Stimulated activated CD4-positive, alpha-beta T cell treated with anti-CD3 and anti-CD28 coated beads, Interleukin-15, amount 100 ng/mL, for 48 hours (primary cell): ENCODE measurements at regions not wholly inside any gene's neighbourhood (a gene's known extent, or its start where the extent isn't known, plus 50 kb on each side); places are given as distances from the start of the nearest gene placed in this dataset.
"Not testable (repeated sequence)": the region's sequence is repeated elsewhere in the genome, so short reads cannot be mapped to it uniquely, and the experiment has no call there.

ENCODE experiments used
- DNase-seq, 2 donors: peaks; one replicate each; pipeline ENCODE4 v3.0.0-alpha.2; 2020; ENCODE audit warnings: low read depth in 2 of 2

GRCh38 chrX:3842822-3843521, 129.5 kb upstream of the PRKX start:
- peak; percentile 2 to 36 for DNase-seq

GRCh38 chrX:3838754-3839153, 125.3 kb upstream of the PRKX start:
- not testable (repeated sequence) for DNase-seq

DNA sequence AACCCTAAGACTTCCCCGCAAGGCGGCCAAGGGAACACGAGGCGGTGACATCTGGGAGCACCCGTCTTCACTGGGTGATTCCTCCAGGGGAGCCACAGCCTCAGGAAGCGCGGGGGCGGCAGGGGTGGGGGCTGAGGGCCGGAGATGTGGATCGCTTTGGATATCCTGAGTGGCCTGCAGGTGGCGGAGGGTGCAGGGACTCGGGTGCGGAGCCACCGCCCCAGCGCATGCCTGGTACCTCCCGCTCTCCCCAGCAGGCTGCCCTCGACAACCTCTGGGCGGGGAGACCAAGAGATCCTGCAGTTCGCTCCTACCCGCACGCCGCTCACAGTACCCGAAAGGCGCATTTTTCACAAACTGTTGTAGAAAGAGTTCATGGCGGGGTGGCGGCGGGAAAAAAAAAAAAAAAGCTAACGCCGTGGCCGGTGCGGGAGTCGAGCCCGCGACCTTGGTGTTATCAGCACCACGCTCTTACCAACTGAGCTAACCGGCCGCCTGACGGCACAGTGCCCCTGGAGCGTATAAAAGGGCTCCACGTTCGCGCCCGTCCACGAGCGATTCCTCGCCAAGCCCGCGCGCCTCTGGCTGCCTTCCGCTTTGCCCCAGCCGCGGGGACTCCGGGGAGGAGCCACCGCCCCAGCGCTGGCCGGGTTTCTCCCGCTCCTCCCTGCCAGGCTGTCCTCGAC, 124.7 kb upstream of the PRKX start:
- not testable (repeated sequence) for DNase-seq

GRCh38 chrX:3837211-3837610, 123.8 kb upstream of the PRKX start:
- not testable (repeated sequence) for DNase-seq

DNA sequence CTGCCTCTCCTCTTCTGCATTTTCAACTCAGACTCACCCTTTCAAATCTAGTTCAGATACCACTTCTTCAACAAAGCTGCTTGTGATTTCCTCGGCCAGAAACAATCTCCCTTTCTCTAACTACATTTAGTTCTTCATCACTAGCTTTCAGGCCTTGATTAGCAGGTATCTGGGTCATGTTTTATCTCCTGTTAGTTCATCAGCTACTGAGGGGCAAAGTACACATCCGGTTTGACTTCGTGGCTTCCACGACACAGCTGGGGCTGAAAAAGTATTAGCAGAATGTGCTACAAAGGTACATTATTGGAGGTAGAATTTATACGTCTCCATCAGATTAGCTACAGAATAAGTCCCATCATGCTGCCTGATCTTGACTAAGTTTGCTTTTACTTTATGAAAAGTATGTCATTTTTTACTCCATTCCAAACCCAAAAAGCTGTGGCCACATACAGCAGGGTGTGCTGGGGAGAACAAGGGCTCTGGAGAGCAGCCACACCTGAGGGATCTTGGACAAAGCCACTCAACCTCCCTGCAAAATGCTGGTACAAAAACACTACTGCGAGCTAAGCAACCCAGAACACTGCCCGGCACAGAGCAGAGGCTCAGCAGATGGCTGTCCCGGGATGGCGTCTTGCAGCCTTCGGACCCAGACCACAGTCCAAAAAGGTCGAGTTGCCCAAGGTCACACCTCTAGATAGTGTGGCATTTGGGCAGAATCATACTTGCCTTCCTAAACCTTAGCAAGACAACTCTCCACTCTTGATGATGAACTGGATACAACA, 120.5 kb upstream of the PRKX start:
- not testable (repeated sequence) for DNase-seq

DNA sequence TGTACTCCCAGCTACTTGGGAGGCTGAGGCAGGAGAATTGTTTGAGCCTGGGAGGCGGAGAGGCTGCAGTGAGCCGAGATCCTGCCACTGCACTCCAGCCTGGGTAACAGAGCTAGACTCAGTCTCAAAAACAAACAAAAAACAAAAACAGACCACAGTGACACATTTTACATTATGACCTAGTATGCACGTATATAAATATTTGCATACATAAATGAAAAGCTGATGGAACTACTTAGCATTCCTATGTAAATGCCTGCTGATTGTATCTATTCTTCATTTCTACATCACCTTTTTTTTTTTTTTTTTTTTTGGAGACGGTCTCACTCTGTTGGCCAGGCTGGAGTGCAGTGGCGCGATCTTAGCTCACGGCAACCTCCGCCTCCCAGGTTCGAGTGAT, 116.6 kb upstream of the PRKX start:
- DNase-seq = not testable (repeated sequence)

GRCh38 chrX:3829041-3829531, 115.6 kb upstream of the PRKX start:
- DNase-seq = not testable (repeated sequence)

DNA sequence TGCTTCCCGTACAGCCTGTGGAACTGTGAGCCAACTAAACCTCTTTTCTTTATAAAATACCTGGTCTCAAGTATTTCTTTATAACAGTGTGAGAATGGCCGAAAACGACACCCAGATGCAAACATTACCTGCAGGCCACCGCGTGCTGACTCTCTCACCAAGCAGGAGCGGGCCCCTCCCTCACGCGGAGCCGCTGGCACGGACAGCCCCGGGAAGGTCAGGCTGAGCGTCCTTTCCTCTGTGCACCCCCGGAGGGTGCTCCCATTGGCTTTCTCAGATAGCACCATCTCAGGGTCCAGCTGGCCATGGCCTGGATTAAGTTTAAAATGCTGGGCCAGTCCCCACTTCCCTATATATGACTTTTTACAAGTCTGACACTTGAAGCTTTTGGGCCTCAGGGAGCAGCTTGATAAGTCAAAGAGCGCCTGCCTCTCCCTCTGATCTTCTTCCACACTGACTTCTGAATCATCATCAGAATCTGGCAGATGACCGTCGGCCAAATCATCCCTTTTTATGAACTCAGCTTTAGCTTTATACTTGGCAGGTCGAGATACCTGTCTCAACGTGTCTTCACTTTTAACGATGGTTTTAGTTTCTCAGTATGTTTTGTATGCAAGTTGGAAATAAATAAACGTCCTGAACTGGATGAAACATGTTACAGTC, 115.1 kb upstream of the PRKX start:
- not testable (repeated sequence) for DNase-seq

DNA sequence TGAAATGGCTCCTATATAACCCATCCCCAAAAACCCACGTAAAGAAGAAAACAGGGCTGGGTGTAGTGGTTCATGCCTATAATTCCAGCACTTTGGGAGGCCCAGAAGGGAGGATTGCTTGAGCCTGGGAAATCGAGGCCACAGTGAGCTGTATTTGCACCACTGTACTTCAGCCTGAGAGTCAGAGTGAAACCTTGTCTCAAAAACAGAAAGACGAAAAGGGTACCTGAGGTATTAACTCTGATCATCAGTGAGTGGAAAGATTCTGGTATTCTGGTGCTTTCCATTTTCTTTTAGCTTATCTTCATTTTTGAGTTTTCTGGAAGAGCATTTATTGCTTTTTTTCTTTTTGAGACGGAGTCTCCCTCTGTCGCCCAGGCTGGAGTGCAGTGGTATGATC, 110.6 kb upstream of the PRKX start:
- DNase-seq = not testable (repeated sequence)

DNA sequence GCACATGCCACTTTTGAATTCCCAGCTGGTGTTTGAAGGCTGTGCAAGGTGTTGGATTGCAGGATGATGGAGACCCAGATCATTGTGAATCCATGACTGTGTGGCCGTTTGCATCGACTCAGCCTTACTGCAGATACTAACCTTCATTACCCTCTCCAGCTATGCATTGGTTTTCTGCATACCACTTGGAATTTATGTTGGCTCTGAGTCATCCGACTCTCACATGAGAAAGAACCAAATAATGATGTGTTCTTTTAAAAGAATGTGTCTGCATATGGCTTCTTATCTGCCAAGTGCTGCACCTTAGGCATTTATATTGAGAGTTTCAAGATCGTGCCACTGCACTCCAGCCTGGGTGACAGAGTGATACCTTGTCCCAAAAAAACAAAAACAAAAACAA, 106.7 kb upstream of the PRKX start:
- DNase-seq = no peak

DNA sequence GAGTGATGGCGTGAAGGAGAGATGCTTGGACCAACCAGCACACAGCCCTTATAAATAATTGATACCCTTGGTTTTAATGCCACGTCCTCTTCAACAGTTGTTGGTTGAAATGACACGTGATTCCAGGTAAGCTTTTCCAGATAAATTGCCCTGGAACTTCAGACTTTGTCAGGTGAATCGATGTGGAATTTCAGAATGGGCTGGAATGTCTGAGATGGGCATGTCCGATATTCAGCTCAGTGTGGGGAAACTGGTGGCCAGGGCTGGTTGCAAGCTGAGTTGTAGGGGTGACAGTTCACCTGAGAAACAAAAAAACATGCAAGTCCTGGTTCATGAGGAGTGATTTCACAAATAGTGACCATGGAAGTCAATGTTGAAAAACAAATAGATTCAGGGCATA, 104.0 kb upstream of the PRKX start:
- not testable (repeated sequence) for DNase-seq

- peak in 1 of 2 donors; percentile 23 for DNase-seq
Observed at GRCh38 chrX:3815896-3816664, 102.6 kb upstream of the PRKX start.

GRCh38 chrX:3811331-3812311, 98.2 kb upstream of the PRKX start:
- peak in 1 of 2 donors; percentile 21 for DNase-seq

GRCh38 chrX:3807906-3808305, 94.5 kb upstream of the PRKX start:
- DNase-seq = no peak

- no peak for DNase-seq
Observed at GRCh38 chrX:3806630-3807029, 93.2 kb upstream of the PRKX start.

- DNase-seq = no peak
Observed at GRCh38 chrX:3803713-3804112, 90.3 kb upstream of the PRKX start.

- no peak for DNase-seq
Observed at GRCh38 chrX:3803305-3803704, 89.9 kb upstream of the PRKX start.

DNA sequence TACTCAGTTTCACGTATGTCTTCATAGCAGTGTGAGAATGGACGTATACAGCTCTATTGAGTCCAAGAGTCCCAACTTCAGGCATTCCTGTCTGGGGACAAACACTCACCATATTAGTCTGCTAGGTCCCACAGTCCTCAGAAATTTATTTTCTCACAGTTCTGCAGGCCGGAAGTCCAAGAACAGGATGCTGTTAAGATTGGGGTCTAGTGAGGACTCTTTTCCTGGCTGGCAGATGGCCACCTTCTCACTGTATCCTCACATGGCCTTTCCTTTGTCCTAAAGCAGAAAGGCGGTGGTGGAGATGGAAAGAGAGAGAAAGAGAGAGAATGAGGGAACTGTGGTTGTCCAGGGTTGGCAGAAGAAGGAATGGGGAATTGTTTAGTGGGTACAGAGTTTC, 82.0 kb upstream of the PRKX start:
- DNase-seq = not testable (repeated sequence)

DNA sequence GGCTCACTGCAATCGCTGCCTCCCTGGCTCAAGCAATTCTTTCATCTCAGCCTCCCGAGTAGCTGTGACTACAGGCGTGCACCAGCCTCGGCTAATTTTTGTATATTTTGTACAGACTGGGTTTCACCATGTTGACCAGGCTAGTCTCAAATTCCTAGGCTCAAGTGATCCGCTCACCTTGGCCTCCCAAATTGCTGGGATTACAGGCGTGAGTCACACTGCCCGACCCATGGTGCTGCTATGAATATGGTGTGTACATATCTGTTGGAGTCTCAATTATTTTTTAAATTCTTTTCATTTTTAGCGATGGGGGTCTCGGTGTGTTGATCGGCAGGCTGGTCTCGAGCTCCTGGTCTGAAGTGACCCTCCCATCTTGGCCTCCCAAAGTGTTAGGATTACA, 78.0 kb upstream of the PRKX start:
- DNase-seq = no peak
